ENCODE measurements at regions not wholly inside any gene's neighbourhood (a gene's known extent, or its start where the extent isn't known, plus 50 kb on each side); places are given as distances from the start of the nearest gene placed in this dataset.
"Not testable (repeated sequence)": the region's sequence is repeated elsewhere in the genome, so short reads cannot be mapped to it uniquely, and the experiment has no call there.

DNA sequence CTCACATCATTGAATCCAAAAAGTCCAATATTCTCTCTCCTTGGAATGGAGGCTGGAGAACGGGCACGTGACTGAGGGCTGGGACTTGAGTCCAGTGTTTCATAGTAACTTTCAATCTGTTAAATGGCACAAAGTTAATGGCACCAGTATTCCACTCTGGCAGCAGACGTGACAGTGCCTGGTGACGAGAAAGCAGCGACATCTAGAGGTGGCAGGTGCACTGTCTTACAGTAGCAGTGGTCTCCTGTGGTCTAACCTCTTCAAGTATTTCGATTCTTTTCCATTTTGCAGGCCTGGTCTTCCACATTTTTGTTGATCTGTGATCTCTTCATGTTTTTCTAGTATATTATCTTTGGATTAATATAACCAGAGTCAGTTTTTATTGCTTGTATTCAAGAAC is 107.1 kb downstream of the OXSM start:
- DNase-seq, result no peak

DNA sequence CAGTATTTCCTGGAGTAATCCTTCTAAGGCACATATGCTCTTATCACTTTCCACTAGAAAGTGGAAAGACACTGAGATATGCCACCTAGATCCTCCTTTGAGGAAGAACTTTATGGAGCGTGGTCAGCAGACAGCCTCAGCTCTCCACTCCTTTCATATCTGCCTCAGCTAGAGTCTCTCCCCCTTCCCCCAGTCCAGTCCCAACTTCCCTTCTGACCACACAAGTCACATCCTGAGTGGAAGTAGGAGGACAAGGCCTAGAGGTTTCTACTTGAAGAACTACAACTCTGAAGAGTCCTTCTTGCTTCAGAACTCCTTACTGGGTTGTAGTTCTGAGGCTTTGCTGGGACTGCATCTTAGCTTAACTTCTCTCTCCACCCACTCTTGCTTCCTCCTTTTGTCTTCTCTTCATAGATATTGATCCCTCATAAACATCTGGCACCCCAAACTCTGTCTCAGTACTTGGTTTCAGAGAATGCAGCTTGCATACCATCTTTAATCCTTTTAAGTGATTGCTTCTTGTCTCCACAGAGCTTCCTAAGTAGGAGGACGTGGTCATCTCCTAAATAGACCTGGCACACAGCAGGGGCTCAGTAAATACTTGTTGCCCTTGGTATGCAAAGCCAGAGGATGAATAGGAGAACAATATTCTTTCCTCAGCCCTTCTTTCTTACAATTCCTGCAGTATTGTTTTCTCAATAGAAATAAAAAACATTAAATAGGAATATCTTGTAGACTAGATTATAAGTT is 109.6 kb downstream of the OXSM start:
- DNase-seq, result no peak

DNA sequence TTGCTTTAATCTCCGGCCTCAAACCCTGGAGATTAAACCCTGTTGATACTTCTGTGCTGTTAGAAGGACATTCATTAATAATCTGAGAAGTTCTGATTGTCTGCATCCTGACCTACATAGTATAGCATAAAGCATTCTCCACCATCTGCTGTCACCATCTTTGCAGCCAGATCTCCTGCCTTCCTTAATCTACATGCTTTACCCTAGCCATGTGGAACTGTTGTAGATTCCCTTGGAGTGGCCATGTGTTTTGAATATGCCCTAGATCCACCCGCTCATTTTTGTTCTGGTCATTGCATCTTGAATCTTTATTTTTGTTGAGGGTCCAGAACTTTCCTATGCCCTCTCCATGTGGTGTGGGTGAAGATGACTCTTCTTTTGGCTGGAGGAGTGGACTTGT is 110.3 kb downstream of the OXSM start:
- no peak for DNase-seq

DNA sequence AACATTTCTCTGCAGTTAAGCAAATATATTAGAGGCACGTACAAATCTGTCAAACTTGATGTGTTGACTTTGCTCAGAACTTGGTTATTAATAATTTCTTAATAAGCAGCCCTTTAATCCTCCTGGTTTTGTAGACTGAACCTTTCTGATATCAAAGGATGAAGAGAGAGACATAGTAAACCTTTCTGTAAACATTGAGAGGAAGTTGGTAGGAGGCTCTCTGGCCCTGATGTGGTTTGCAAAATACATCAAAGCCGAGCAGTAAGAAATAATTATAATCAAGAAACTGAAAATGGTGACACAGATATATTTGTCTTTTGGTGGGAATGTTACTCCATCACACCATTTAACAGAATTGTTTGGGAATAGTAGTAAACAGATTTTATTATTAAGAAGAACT is 111.9 kb downstream of the OXSM start:
- no peak for DNase-seq

- DNase-seq, result no peak
These were observed 112.7 kb downstream of the OXSM start for GRCh38 chr3:25902586-25902985.

DNA sequence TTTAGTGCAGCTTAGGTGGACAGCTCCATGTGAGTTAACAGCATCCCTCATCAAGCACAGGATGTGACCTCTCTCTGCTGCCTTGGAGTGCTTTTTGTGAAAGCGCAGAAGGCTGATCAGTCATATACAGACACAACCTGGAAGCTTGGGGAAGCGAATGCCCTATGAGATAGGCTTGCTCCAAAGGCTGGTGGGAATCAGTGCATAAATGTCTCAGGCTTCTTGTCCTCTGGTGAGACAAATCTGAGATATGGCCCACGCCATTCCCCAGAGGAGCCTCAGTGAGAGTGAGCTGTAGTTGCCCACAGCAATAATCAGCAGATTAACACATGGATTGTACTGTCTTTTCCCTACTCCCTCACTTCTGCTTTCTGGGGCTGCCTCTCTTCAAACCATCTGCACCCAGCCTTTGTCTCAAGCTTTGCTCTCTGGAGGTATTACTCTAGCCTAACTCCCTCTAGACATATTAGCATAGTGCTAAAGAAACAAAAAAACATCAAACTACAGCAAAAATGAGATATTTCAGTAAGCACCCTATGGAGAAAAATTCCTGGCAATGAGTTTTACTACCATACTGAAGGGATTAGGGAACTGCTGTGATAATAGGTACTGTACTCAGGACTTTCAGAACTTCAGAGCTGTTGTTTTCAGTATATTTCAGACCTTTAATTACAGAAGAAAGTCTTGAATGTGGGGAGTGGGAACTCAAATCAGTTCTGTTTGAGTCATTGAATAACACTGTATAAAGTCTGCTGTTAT is 113.7 kb downstream of the OXSM start:
- no peak for DNase-seq

DNA sequence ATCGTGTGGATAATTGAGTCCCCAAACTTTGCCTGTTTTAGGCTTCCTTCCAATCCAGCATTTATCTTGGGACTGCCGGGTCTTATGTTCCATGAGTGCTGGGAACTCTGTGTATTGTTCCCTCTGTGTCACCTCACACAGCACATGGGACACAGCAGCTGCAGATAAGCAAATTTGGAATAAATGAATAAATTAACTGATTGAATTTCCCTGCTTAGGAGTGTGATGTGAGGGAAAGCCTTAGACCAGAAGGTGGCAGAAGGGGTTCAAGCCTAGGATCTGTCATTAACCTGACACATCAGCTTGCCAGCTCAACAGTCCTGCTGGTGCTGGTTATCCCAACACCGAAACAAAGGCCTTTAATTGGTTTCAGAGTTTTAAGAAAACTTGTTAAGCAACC is 114.3 kb downstream of the OXSM start:
- no peak for DNase-seq

DNA sequence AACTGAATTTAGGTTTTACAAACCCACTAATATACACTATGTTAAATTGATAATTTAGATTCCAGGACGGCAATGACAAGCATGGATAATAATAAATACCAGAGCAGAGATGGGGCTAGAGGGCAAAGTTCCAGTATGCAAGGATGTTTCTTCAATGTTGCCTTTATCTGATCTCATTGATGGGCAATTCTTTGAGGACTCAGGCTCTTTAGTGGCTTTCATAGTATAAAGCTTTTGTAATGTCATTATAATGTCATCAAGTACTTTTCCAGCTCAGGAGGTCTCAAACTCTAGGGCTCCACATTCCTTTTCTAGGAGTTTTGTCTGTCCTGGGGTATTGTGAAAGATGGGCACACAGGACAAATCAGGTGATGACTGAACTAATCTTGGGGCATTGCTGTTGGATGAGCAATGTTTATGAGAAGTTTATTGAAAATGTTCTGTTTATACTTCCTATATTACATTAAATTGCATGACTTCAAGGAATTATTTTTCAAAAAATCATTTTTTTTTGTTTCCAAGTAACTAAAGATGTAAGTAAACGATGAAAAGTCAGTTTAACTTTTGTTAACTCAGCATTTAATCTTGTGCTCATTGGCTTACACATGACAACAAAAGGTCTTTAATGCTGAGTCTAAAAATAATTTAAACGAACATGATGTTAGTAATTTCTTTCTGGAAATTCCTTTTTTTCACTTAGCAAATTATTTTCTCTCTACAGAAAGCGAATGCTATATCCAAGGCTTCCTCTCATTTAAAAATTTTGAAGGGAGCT is 116.4 kb downstream of the OXSM start:
- no peak for DNase-seq

DNA sequence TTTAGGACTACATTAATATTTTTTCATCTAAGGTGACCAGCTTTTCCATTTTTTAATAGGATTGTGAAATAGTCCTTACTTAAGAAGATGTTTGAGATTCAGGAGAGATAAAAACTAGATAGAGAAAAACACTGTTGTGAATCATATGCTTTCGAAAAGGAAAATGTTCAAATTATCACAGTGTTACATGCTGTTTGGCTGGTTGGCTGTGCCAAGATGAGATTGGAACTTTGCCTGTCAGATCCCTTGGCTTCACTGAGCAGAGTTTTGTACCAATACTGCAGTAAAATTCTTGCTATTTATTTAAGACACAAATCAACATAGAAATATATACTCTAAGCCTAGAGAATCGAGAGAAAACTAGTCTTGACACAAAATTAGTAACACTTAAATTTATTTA is 117.2 kb downstream of the OXSM start:
- DNase-seq, result no peak

GRCh38 chr3:25910105-25910504 is 120.2 kb downstream of the OXSM start:
- DNase-seq, result no peak

- no peak for DNase-seq
These were observed 121.1 kb downstream of the OXSM start for GRCh38 chr3:25910997-25911396.

DNA sequence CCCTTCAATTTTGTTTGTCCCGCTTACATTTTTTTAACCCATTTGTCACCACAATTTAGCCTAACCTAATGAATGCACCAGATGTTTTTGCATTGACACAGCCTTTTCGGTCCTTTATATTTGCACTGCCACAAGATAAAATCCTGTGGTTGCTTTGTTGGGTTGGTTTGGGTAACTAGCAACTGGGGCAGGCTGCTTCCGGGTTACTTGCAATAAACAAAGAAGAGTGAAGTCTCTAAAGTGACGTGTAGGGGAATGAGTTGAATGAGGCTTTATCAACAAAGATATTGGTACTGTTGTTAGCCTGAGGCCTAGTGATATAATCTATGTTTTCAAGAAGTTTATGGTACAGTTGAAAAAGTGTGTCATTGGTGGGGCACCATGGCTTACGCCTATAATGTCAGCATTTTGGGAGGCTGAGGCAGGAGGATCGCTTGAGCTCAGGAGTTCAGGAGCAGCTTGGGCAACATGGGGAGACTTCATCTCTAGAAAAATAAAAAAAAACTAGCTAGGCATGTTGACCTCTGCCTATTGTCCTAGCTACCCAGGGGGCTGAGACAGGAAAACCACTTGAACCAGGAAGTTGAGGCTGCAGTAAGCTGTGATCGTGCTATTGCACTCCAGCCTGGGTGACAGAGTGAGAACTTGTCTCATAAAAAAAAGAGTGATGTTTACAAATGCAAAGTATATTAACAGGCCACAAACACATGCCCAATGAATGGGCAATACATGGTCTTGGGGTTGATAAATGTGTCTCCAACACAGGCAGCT is 121.8 kb downstream of the OXSM start:
- no peak for DNase-seq

DNA sequence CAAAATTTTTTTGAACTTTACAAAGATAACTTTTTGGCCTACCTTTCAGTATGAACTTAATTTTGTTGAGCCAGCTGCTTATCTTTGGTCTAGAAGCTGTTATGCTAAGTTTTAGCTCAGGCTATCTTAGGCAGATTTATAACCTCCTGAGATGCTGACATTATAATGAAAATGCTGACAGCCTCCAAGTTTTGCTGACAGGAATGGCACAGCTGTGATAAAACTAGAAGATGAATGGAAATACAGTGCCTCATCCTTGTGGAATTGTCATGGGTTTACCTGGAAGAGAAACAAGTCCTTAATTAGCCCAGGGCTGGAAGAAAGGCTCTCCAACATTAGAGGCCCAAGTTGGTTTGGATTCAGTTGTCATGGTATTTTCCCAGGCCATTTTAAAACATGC is 123.3 kb downstream of the OXSM start:
- DNase-seq, result no peak

GRCh38 chr3:25915673-25916072 is 125.8 kb downstream of the OXSM start:
- DNase-seq, result no peak

- DNase-seq, result peak; percentile 11
These were observed 126.4 kb downstream of the OXSM start for GRCh38 chr3:25916321-25916720.

- not testable (repeated sequence) for DNase-seq
These were observed 142.1 kb downstream of the OXSM start for GRCh38 chr3:25931967-25932366.

DNA sequence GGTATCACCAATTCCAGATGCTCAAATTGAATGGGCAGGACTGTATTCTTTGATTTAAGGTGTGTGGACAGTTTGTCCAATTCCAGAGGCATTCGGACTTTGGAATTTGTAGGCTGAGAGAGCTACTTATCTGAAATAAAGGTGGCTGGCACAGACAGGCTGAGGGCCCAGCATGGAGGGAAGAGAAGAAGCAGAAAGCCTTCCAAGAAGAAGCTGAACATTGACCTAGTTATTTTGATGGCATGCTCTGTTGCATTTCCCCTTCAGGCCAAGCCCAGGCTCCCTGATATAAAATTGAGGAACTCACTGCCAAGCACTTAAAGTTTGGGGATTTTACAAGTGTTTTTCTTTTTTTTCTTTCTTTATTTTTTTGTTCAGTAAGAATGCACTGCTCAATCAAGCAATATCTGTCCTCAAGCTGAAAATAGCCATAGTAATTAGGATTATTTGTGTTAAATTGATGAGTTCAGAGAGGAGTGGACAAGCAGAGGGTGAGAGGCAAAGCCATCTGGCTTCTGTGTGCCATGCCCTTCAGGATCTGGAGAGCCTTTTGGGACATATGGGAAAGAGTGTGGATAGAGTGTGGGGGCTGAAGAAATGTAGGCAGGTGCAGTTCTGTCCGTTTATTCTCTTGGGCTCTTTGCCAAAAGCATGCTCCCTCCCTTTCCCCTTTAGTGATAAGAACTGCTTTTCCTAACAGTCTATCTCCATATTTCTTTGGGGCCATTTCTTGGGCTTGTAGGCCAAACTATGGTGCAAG is 148.9 kb downstream of the OXSM start:
- no peak for DNase-seq

- DNase-seq, result no peak
These were observed 151.0 kb downstream of the OXSM start for GRCh38 chr3:25940935-25941334.

DNA sequence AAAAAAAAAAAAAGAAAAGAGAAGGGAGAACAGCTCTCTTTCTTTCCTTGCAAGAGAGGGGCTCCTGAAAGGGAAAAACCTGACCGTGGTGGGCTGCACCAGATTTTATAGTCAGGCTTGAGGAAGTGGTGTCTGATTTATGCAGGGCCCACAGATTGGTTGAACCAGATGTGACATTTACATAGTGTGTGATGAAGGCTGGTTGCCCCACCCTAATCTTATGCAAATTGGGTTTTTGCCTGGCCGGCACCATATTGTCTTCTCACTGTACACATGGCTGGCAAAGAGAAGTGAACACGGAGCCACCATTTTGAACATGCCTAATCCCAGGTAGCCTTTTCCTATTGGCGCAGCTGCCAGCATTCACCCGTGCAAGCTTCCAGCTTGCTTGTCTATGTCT is 154.4 kb downstream of the OXSM start:
- DNase-seq, result no peak

DNA sequence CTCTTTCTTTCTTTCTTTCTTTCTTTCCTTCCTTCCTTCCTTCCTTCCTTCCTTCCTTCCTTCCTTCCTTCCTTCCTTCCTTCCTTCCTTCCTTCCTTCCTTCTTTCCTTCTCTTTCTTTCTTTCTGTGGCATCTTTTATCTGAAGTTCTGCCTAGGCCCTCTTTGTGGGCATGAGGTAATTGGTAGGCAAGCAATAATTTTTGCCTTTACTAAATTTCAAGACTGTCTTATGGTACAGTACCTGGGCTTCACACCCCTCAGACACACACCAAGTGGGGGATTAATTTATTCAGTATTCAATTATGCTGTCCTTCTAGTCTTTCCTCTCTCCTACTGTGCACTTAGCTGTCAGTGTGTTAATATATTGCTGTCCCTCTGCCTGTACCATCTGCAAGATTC is 155.5 kb downstream of the OXSM start:
- DNase-seq, result no peak

GRCh38 chr3:25945836-25946235 is 155.9 kb downstream of the OXSM start:
- no peak for DNase-seq

DNA sequence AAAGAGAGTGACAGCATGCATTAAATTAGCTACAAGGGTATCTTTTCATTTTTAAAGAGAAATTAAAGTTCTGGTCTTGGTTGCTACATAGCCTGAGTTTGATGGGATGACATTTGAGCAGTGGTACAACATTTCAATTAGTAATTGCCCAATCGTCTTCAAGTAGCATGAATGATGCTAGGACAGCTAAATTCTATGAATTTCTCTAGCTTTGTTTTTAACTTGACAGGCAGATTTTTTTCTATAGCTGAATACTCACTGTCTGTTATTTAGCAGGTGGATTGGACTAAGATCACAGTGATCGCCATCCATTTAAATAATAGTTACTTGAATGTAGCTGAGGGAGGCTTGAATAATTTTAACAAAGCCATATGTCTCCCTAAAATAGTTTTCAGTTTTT is 162.2 kb downstream of the OXSM start:
- DNase-seq, result no peak

All from NCI-H748 treated with DMSO at 0.1 percent for 48 hours (cell line).